ENCODE measurements at regions not wholly inside any gene's neighbourhood (a gene's known extent, or its start where the extent isn't known, plus 50 kb on each side); places are given as distances from the start of the nearest gene placed in this dataset.

DNA sequence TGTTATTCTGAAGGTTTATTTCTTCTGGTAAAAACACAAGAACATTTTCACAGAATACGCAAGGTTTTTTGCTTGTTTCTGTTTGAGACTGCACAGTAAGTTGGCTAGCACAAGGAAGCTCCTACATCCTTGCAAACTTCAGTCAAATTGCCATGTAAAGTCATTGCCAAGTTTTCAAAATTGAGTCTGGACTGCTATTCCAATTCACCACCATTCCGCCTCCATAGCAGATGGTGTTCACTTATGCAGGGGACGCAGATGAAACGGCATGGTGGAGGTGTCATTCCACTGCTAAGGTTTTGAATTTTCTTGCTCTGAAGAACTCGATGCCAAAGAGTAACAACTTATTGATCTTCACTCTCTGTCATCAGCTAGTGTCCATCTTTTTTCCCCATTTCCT, 303.9 kb upstream of the SYT1 start:
- H3K9me2 ChIP-seq: no peaks in the 10 kb centered on the region
- H3K9ac ChIP-seq: no peak overlapping the region
- no peaks in the 10 kb centered on the region for H3K36me3 ChIP-seq (replicated peaks in 1 of 2; ENCODE audit: control insufficient read depth in 1 of 2, insufficient read depth in 2 of 2, low read length in 1 of 2)
- no peak for DNase-seq
- H3K27me3 ChIP-seq (ENCODE audit: insufficient read depth): no peaks in the 10 kb centered on the region
- H3K4me2 ChIP-seq: no peak overlapping the region
- H3K9me3 ChIP-seq: no peaks in the 10 kb centered on the region
- no peaks in the 10 kb centered on the region for H4K20me1 ChIP-seq (ENCODE audit: insufficient read depth)
- no peaks in the 10 kb centered on the region for H3F3A ChIP-seq (replicated peaks; ENCODE audit: insufficient read depth)
- no peaks in the 10 kb centered on the region for H3K79me2 ChIP-seq (ENCODE audit: insufficient read depth)
- H3K4me1 ChIP-seq (ENCODE audit: control insufficient read depth in 1 of 2, insufficient read depth in 2 of 2, low read depth in 1 of 2, low read length in 1 of 2): peaks cover 0 to 2% of the 10 kb centered on the region in 2 experiments; a peak in 1 of 4 replicates
- TF ChIP-seq CHD2 (IDR thresholded peaks at IDR 0.05; ENCODE audit: low read length, partially characterized antibody): no peak
- TF ChIP-seq, protein P1, sequence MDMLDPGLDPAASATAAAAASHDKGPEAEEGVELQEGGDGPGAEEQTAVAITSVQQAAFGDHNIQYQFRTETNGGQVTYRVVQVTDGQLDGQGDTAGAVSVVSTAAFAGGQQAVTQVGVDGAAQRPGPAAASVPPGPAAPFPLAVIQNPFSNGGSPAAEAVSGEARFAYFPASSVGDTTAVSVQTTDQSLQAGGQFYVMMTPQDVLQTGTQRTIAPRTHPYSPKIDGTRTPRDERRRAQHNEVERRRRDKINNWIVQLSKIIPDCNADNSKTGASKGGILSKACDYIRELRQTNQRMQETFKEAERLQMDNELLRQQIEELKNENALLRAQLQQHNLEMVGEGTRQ (IDR thresholded peaks at IDR 0.05; ENCODE audit: borderline replicate concordance, low read depth, low read length): no peak
- TF ChIP-seq, protein P2, sequence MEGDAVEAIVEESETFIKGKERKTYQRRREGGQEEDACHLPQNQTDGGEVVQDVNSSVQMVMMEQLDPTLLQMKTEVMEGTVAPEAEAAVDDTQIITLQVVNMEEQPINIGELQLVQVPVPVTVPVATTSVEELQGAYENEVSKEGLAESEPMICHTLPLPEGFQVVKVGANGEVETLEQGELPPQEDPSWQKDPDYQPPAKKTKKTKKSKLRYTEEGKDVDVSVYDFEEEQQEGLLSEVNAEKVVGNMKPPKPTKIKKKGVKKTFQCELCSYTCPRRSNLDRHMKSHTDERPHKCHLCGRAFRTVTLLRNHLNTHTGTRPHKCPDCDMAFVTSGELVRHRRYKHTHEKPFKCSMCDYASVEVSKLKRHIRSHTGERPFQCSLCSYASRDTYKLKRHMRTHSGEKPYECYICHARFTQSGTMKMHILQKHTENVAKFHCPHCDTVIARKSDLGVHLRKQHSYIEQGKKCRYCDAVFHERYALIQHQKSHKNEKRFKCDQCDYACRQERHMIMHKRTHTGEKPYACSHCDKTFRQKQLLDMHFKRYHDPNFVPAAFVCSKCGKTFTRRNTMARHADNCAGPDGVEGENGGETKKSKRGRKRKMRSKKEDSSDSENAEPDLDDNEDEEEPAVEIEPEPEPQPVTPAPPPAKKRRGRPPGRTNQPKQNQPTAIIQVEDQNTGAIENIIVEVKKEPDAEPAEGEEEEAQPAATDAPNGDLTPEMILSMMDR (IDR thresholded peaks at IDR 0.05): no peak
- CTCF ChIA-PET: interaction anchor here (1.1 kb wide), 1 partner anchor 614 kb away, joined by 3 read pairs; no protein-coding TSS in a partner anchor
- POLR2A ChIA-PET: no interaction called here
- no peak overlapping the region for H3K27ac ChIP-seq (ENCODE audit: low read depth in 2 of 2, low read length in 1 of 2)
- H2AFZ ChIP-seq (ENCODE audit: low read depth): no peak overlapping the region
- no peak overlapping the region for H3K4me3 ChIP-seq (ENCODE audit: low read depth in 2 of 2, low read length in 1 of 2)
- WGBS (ENCODE audit: low lambda C conversion rate): 91% methylated on average over 5 of the region's 5 CpGs

- CTCF ChIA-PET: interaction anchor here (1.0 to 2.6 kb wide), 8 partner anchors 9 to 612 kb away, joined by 3 to 8 read pairs (median 4); no protein-coding TSS in a partner anchor
- WGBS (ENCODE audit: low lambda C conversion rate): 85% methylated on average over 2 of the region's 2 CpGs
- POLR2A ChIA-PET: no interaction called here
These were observed 302.0 kb upstream of the SYT1 start for GRCh38 chr12:78562368-78563205.

More at GRCh38 chr12:78562368-78563205, 302.0 kb upstream of the SYT1 start:
- Histone ChIP-seq H3K9me2 (no peaks in the 10 kb centered on the region), H3K4me1 (ENCODE audit: control insufficient read depth in 1 of 2, insufficient read depth in 2 of 2, low read depth in 1 of 2, low read length in 1 of 2) (no peaks in the 10 kb centered on the region), H3K27ac (ENCODE audit: low read depth in 2 of 2, low read length in 1 of 2) (no peak overlapping the region), H4K20me1 (ENCODE audit: insufficient read depth) (no peaks in the 10 kb centered on the region), H3K27me3 (ENCODE audit: insufficient read depth) (no peaks in the 10 kb centered on the region), H3K4me3 (ENCODE audit: low read depth in 2 of 2, low read length in 1 of 2) (no peak overlapping the region), H3K36me3 (replicated peaks in 1 of 2; ENCODE audit: control insufficient read depth in 1 of 2, insufficient read depth in 2 of 2, low read length in 1 of 2) (no peaks in the 10 kb centered on the region), H3K4me2 (no peak overlapping the region), H2AFZ (ENCODE audit: low read depth) (no peak overlapping the region), H3F3A (replicated peaks; ENCODE audit: insufficient read depth) (no peaks in the 10 kb centered on the region), H3K9ac (no peak overlapping the region), H3K79me2 (ENCODE audit: insufficient read depth) (no peaks in the 10 kb centered on the region), H3K9me3 (no peaks in the 10 kb centered on the region)
- no peak for DNase-seq
- TF ChIP-seq RCOR1 (IDR thresholded peaks at IDR 0.05; ENCODE audit: low read length): no peak
- TF ChIP-seq USF1 (IDR thresholded peaks at IDR 0.05; ENCODE audit: borderline replicate concordance, low read depth): no peak
- peak; percentile 69 for TF ChIP-seq RAD21 (IDR thresholded peaks at IDR 0.05; ENCODE audit: low read length)
- TF ChIP-seq SMC3 (IDR thresholded peaks at IDR 0.05; ENCODE audit: low read depth, low read length): peak; percentile 51
- no peak for TF ChIP-seq EP300 (IDR thresholded peaks at IDR 0.05; ENCODE audit: borderline replicate concordance in 1 of 2, low read depth in 1 of 2, low read length in 1 of 2)
- TF ChIP-seq, protein P2 (IDR thresholded peaks at IDR 0.05): peak; percentile 59
- no peak for TF ChIP-seq EZH2phosphoT487 (IDR thresholded peaks at IDR 0.05; ENCODE audit: borderline replicate concordance, low read depth)
- TF ChIP-seq, protein P3, sequence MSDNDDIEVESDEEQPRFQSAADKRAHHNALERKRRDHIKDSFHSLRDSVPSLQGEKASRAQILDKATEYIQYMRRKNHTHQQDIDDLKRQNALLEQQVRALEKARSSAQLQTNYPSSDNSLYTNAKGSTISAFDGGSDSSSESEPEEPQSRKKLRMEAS (IDR thresholded peaks at IDR 0.05; ENCODE audit: low read depth): no peak
